ENCODE measurements at regions not wholly inside any gene's neighbourhood (a gene's known extent, or its start where the extent isn't known, plus 50 kb on each side); places are given as distances from the start of the nearest gene placed in this dataset.
A peak's percentile ranks its signal among the peaks of the same experiment; 100 is the strongest.
"Not testable (repeated sequence)": the region's sequence is repeated elsewhere in the genome, so short reads cannot be mapped to it uniquely, and the experiment has no call there.

- DNase-seq = peak; percentile 62
These were observed 1053.8 kb downstream of the BCL11B start for GRCh38 chr14:98218218-98218617.

DNA sequence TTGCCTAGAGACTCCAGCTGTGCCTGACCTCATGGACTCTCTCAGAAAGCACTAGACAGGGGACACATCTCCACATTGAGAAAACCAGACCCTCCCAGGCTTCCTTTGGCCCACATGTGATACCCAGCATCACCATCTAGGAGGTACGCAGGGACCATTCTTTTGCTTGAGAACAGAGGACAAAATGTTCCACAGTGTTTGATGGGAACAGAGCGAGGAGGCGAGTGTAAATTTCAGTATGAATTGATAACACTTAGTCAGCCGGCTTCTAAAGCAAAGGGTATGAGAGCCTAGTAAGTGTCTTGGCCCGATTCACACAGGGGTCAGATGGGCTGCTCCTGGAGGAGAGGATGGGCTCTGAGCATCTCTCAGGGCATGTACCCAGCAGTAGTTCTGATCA lies 1052.4 kb downstream of the BCL11B start:
- no peak for DNase-seq

DNA sequence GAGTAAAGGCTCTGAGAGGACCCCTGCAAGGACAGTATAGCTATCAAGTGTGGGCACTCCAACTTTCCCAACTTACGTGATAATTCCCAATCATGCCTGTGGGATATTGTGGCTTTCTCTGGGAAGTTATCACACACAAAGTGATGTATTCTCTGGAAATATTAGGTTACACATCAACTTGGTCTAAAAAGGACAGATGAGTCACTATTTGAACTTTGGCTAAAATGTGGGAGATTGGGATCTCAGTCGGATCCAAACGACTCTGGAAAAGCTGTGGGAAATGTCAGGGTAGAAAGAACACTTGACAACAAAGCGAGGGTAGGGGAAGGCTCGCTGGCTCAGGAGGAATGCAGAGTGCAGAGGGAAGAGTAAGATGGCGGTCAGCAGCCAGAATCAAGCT lies 1048.9 kb downstream of the BCL11B start:
- DNase-seq = no peak

- DNase-seq = not testable (repeated sequence)
These were observed 1048.3 kb downstream of the BCL11B start for GRCh38 chr14:98223710-98224109.

DNA sequence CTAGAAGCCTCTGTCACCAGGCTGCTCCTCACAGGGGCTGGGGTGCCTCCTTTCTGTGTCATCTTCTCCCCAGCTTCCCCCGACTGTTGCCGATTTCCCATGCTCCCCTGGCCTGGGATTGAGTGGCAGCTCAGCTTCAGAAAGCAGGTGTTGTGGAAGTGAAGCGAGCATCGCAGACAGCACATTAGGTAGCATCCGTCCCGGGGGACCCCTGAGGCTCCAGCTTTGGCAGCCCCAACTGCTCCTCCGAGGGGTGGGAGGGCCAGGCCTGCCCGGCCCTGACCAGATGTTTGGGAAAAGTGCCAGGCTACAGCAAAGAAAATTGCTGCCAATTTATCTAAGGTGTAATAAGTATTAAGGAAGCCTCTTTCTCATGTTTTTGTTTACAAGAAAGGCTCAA lies 1045.6 kb downstream of the BCL11B start:
- peak; percentile 68 for DNase-seq

- no peak for DNase-seq
These were observed 1044.8 kb downstream of the BCL11B start for GRCh38 chr14:98227000-98227726.

- no peak for DNase-seq
These were observed 1044.3 kb downstream of the BCL11B start for GRCh38 chr14:98227727-98228111.

DNA sequence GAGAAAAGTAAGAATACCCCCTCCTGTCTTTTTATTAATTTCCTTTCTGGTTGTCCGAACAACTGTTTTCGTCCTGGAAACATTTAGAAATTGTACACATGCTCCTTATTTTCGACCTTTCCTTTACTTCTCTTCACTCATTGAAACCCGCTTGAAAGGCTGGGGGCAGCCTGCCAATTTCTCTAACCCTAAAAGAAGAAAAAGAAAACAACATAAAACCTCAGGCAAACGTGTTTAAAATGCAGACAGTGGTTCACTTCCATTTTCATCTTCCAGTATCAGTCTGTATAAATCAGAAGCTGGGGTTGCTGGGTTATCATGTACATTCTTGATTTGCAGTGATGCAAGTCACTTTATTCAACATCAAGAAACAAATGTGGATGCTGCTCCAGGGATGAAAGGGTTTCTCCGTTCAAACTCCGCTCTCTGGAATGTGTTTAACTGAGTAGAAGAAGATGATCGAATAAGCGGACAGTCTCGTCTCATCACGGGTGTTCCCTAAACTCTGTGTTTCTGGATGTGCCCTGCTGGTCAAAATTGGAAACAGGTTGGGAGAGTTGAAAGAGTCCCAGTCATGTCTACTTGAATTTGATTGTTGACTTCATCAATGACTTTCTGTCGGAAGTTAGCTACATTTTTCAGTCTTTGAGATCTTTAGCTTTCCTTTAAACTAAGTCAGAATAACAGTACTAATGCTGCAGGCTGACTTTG lies 1042.2 kb downstream of the BCL11B start:
- DNase-seq = peak; percentile 49

DNA sequence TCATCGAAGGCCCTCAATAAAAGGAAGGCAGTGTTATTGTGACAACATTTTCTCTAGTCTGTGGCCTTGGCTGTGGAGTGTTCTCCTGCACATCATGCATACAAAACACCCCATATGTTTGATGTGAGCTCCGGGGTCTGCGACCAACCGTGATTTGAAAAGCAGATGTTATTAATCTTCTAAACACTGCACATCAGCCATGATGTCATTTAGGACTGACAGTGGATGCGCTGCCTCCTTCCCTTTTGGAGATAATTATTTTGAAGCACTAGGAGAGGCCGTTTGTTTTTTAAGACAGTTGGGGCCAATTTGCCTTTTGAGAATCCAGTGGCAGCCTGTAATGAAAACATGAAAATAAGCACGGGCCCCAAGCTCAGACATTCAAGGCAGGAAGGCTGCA lies 1041.6 kb downstream of the BCL11B start:
- no peak for DNase-seq

DNA sequence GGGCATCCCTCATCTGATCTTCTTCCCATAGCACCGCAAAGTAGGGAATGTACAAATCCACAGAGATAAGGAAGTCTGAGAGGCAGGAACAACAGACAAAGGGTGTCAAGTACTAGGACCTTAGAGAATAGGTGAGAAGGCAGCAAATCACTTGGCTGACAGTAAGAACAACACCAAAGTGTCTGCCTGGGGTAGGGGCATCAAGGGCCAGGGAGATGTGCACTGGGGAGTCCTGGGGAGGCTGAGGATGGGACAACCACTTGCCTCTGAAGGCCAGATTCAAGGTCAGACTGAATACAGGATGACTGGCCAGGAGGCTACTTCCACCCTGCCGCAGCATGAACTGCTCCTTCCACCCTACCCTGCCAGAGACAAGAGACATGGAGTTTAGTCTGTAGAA lies 1040.8 kb downstream of the BCL11B start:
- DNase-seq = no peak

DNA sequence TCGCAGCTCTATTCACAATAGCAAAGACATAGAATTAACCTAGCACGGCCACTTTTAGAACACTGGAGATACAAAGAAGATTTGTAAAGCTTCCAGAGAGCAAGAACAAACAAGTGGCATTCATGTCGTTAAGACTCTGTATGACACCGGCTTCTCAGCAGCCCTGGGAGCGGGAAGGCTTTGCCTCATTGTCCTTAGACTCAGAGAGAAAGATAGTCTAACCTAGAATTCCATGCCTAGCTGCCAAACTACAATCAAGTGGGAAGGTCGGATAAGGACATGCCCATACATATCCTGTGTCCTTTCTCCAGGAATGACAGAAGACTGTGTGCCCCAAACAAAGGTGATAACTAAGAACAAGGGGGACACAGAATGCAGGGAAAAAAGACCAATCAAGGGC lies 1038.3 kb downstream of the BCL11B start:
- DNase-seq = no peak

- DNase-seq = no peak
These were observed 1037.8 kb downstream of the BCL11B start for GRCh38 chr14:98234208-98234607.

- DNase-seq = no peak
These were observed 1035.7 kb downstream of the BCL11B start for GRCh38 chr14:98236314-98236713.

DNA sequence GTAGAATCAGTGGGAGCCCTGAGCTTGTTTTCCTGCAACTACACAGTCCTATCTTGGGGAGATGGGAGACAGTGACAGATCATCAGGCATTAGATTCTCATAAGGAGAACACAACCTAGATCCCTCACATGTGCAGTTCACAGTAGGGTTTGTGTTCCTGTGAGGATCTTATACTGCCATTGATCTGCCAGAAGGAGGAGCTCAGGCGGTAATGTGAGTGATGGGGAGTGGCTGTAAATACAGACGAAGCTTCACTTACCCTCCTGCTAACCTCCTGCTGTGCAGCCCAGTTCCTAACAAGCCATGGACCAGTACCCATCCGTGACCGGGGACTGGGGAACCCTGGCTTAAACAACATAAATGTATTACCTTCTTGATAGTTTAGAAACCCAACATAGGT lies 1034.1 kb downstream of the BCL11B start:
- no peak for DNase-seq

DNA sequence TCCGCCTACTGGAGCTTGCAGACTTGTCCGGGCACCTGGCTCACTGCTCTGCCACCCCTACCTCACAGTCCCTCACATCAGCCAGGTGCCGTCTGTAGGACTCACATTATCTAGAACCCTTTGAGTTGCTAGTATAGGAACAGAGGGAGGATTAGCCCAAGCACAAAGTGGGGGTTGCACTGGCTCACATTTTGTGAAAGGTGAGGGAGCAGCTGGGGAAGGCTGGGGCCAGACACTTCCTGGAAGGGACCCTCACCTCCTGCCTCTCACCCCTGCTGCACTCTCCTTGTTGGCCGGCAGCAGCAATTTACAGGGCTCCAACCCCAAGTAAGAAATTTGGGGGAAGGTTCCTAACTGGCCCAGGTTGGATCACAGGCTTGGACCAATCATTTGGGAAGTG lies 1031.6 kb downstream of the BCL11B start:
- DNase-seq = no peak

GRCh38 chr14:98242903-98243302 lies 1029.1 kb downstream of the BCL11B start:
- no peak for DNase-seq

GRCh38 chr14:98243332-98243731 lies 1028.7 kb downstream of the BCL11B start:
- no peak for DNase-seq

DNA sequence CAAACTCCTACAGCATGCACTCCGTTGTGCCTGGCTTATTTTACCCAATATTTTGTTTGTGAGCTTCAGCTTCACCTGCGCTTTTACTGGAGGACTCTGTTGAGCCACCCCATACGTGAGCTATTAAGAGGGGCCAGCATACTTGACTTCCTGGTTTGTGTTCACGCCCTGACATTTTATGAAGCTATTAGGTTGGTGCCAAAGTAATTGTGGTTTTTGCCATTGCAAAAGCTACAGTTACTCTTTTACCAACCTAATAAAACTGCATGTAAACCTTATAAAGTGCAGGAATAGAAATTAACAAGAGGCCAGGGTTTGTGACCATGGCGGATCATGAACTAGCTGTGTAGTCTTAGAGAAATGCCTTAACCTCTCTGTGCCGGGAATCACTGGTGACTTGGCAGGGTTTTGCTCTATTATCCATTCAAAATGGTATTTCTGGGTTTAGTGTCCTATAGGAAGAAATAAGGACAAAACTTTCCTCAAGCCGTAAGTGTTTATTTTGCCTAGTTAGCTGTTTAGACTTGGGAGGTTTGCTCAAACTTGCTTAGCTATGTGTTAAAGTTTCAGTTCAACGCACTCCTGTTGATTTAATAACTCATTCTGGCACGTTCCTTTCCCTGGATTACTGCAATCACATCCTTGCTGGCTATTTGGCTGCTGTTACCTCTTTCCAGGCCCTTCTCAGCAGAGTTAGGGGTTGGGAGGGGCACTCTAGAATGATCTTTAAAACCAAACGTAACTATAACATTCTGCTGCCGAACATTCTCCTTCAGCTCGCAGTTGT lies 1027.6 kb downstream of the BCL11B start:
- peak; percentile 11 for DNase-seq

- no peak for DNase-seq
These were observed 1026.9 kb downstream of the BCL11B start for GRCh38 chr14:98244966-98245569.

GRCh38 chr14:98249057-98249456 lies 1022.9 kb downstream of the BCL11B start:
- no peak for DNase-seq

DNA sequence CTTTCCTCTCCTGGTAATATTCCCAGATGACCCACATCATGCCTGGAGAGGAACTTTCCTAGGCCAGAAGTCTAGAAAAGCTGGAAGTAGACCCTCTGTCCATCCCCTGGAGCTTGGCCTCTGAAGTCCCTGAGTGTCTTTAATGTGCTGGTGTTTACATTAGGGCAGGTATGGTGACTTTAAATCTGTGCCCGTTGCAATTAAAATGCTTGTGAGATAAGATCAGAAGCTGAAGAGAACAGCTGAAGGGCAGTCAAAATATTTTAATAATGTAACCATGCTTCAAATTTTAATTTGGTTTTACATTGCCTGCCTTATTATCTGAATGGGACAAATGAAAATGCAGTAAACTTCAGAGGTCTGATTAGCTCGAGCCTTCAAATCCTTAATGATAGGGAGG lies 1022.5 kb downstream of the BCL11B start:
- no peak for DNase-seq

GRCh38 chr14:98252820-98253219 lies 1019.2 kb downstream of the BCL11B start:
- DNase-seq = no peak

DNA sequence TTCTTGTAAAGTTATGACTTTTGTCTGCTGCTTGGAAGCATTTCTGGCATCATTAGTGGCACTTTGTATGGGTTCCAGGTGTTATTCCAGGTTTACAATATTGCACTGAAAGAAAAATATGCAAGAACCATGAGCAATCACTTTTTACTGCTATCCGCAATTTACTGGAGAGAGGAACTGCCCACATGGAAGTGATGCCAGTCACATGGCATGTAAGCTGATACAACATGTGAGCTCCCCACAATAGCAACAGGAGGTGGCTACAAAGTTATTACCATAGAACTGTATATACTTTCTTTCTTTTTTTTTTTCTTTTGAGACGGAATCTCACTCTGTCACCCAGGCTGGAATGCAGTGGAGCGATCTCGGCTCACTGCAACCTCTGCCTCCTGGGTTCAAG lies 1012.1 kb downstream of the BCL11B start:
- no peak for DNase-seq
